GM21381 (cell line): ENCODE measurements at regions not wholly inside any gene's neighbourhood (a gene's known extent, or its start where the extent isn't known, plus 50 kb on each side); places are given as distances from the start of the nearest gene placed in this dataset.

Experiments used
- ATAC-seq: cut with Tn5 transposase; IDR thresholded peaks from one replicate; pipeline ENCODE4 v1.9.1; 2021; ENCODE audit warnings: mild to moderate bottlenecking, moderate library complexity; ENCODE audit not compliant: unreplicated experiment

DNA sequence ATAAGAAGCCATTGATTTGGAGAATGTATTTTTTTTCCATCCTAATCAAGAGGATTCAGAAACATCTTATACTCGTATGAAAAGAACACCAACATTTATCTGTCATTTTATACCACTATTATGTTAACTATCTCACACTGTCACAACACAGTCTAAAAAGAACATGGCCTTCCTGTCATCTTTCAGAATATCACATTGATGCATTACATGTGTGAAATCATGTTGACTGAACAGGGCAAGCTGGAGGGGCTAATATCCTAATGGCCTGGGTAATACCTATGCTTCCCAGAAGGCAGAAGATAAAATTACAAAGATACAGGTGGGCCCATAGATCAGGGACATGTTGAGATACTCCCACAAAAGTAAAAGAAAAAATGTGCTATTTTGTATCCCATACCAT, 611.7 kb downstream of the STIM2 start:
- ATAC-seq = no peak

DNA sequence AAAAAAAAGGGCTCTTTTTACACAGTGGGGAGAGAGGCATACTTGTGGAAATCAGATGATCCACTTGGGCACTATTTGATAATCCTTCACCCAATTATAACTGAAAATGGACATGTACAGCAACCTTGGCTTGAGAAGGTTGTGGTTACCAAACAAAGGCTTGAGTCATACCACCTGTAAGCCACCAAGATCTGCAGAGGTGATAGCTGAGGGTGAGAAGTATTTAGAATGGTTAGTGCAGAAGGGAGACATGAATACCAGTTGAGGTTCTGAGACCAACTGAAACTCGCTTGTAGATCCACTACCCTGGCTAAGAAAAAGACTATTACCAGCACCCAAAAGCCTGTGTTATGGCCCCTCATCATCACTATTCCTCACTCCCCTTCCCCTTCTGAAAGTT, 614.0 kb downstream of the STIM2 start:
- ATAC-seq = no peak

DNA sequence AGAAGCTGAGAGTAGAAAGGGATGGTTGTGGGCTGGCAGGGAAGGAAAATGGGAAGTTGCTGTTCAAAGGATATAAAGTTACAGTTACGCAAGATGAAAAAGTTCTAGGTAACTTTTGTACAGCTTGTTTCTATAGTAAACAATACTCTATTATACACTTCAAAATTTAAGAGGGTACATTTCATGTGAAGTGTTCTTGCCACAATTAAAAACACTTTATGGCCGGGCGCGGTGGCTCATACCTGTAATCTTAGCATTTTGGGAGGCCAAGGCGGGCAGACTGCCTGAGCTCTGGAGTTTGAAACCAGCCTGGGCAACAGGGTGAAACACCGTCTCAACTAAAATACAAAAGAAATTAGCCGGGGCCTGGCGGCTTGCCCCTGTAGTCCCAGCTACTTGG, 623.6 kb downstream of the STIM2 start:
- ATAC-seq = no peak

DNA sequence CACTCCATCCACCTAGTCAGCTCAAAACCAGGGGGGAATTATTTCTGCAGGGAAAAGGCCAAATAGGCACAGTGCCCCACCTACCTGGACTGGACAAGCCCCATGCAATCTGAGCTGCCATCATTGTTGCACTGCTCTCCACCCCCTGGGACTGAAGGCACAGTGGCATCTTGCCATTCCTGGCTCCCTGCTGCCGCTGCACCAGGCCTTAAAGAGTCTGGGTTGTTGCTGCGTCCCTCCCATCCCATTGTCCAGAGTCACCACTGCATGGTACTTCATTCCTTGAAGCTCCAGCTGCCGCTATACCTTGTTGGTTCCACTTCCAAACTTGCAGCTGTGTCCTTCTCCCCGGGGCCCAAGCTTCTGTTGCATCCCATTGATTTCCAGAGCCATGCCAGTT, 629.7 kb downstream of the STIM2 start:
- ATAC-seq = no peak

DNA sequence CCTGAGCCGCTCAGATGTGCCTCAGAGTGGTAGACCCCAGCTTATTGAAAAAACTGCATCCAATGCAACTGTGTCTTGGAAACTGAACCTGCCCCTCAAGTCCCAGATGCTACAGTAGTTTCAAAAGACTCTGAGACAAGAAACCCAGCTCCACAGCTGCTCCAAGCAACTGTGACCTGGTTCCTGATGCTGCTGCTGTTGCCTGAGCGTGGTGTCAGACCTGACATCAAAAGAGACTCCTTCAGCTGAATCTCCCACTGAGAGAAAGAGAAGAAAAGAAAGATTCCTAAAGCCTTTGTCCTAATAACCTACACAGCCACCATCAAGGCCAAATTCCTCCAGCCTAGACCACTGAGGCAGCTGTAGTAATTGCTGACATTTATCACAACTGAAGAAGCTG, 630.1 kb downstream of the STIM2 start:
- ATAC-seq = no peak

DNA sequence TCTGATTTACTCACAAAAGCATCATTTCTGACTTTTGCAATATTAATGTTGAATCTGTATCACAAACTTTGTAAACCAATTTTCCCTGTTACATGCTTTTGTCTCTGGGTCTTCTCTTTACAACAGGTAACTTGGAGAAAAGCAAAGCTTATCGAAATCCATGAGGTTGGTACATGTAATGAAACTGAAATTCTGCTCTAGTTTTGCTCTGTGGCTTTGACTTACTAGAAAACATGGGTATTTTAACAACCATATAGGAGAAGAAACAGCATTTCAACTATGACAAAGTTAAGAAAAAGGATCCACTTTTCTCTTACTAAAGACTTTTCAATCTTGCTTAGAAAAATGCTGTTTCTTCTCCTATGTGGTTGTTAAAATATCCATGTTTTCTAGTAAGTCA, 645.8 kb downstream of the STIM2 start:
- no peak for ATAC-seq

DNA sequence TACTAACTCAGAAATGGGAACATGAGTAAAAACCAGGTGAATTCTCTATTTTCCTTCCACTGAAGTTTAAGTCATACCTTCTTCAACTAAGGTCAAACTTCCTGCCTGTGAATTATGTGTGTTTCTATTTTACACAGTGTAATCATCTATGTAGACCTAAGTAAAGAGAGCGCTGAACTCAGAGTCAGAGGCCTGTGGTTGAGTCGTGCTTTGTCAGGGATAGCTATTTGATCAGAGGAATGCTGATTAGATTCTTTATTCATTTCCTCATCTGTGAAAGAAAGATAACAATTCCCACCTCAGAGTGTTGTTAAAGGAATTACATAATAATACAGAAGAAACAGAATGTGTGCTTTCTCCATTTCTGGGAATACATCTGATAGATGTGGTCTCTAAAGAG, 654.1 kb downstream of the STIM2 start:
- ATAC-seq = no peak

DNA sequence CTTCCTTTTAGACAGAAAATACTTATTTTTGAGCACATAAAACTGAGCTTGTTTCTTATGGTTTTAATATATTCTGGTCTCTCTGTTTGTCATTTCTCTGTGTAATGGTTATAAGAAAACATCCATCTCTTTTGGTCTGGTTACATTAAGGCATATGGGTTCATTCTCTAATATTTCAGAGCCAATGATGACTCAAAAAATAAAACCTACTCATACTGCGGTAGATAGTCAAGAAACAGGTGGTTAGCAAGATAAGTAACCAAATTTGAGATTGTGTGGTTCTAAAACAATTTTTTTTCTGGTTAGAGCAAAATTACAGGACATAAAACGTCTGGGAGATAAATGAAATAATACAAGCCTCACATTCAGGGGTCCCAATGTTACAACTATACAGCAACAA, 654.5 kb downstream of the STIM2 start:
- no peak for ATAC-seq

DNA sequence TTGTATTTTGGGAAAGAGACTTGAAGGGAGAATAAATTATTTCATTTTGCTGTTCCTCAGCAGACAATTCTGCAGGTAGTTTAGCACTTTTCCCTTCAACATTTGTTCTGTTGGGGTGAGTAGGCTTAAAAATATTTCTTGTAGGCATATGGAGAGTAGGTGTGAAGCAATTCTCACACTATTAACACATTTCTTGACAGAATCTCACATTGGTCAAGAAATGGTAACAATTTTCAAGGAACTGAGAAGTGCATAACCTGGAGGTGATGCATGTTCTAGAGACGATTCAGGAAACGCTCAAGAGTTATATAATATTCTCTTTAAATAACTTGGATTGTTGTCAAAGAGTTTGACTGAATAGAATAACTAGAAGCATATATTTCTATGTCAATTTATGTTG, 658.2 kb downstream of the STIM2 start:
- no peak for ATAC-seq

DNA sequence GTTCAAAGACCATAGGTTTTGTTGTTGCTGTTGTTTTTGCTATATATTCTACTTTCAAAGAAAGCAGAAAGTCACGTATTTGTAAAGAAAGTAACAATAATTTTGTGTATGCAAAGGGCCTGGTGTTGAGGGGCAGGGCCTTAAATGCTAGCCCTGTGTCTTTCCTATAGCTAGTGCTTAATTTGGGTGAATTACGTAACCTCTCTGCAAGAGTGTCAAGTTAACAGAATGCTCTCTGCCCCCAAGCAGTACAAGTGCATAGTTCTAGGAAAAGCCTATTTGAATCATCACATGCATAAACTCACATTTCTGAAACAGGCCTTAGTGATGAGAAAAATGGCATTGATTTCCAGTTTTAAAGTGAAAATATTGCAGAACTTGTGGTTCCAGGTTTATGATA, 663.6 kb downstream of the STIM2 start:
- no peak for ATAC-seq

DNA sequence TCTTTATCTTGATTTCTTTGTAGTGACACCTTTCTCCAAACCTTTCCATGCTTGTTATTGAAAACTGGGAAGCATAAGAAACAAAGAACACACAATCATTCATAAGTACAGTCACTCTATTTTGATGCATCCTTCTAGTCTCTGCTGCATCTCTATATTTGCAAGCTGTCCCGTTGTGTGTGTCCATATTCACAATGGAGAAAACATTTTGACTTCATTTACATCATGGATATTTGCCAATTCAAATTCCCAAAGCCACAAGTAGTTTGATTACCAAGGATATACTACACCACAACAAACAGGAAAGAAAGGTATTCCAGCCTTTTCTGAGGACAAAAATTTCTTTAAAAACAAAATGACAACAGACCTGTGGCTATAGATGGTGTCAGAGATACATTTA, 673.8 kb downstream of the STIM2 start:
- no peak for ATAC-seq

DNA sequence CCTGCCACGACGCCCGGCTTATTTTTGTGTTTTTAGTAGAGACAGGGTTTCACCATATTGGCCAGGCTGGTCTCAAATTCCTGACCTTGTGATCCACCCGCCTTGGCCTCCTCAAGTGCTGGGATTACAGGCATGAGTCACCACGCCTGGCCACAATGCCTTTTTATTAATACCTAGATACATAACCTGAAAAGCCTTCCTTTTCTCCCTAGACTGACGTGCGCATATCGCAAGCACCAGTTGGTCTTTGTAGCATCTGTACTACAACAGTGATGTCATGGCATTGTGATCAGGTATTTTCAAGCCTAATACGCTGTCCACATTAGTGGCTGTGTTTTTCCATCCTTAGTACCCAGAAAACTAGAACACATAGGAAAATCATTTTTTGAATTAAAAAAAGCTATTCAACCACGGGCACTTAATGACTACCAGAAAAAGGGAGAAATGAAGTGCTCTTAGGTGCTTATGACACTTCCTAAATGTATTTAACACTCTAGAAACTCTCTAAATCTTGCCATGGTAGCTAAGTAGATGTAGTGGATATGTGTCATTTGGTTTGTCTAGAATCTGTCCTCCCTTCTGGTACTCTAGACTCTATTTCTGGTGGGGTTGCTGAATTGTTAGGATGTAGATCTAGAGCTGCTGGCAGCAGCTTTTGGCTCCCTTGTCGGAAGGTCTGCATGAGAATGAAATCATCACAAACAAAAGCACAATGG, 707.8 kb downstream of the STIM2 start:
- ATAC-seq = no peak

DNA sequence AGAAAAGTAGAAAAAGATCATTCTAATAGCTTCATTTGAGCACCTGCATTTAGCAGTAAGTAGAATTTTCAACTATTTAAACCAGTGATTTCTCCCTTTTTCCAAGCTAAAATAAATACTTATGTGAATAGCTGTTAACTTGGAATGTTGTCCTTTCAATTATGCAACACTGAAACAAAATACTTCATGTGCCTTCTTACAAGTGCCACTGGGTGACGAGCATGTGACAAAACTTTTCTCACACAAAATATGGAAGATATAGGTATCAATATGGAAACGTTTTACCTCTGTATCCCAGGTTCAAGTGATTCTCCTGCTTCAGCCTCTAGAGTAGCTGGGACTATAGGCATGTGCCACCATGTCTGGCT, 708.3 kb downstream of the STIM2 start:
- no peak for ATAC-seq

DNA sequence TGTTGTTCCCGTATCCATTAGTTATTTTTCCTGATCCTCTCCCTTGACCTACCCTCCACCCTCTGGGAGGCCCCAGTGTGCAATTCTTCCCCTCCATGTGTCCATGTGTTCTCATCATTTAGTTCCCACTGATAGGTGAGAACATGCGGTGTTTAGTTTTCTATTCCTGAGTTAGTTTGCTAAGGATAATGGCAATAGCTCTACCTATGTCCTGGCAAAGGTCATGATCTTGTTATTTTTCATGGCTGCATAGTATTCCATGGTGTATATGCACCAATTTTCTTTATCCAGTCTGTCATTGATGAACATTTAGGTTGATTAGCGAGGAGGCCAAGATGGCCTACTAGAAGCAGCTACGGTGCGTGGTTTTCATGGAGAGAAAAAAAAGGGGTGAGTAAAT, 714.1 kb downstream of the STIM2 start:
- ATAC-seq = no peak

DNA sequence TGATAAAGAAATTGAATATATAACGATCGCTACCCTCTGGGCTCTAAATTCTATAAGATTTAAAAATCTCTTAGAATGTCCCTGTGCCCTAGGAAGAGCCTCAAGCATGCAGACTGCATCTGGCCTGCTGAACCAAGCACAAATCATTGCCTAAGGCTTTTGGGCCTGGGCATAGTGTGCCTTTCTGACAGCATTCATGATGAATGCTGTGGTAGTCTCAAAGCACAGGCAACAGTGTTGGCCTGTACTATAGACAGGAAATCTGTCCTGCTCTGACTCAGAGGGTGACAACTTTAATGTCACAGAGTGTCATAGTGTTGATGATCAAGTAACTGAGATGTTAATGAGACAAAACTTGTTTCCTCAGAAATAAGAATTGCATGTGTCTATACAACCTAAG, 717.3 kb downstream of the STIM2 start:
- ATAC-seq = no peak

DNA sequence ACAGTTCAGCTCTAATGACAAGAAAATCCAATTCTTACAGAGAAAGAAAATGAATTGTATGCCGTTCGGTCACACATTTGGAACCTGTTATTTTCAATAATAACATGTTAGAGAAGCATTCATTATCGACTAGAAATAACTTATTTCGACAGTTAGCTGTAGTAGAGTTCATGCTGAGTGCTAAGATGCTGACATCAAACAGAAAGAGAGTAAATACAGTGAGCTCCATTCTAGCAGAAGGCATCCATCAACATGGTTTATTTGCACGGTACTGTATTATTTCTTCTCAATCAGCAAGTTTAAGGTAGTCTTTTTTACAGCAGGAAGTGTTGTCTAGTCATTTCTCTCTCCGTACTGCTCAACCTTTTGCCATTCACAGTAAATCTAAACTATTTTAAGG, 732.1 kb downstream of the STIM2 start:
- no peak for ATAC-seq

DNA sequence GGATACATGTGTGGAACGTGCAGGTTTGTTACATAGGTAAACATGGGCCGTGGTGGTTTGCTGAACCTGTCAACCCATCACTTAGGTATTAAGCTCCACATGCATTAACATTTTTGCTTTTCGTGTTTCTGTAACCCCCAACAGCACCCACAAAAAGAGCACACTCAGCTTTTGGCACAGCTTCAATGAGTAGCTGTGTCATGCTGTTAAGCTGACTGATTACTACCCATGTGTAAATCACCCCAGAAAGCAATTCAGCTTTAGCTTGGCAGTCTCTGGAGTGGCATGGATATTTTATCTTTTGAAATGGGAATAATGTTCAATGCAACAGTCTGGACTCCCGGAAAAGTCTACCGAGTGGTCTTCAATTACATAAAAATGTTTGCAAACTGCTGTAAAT, 734.3 kb downstream of the STIM2 start:
- ATAC-seq = no peak

DNA sequence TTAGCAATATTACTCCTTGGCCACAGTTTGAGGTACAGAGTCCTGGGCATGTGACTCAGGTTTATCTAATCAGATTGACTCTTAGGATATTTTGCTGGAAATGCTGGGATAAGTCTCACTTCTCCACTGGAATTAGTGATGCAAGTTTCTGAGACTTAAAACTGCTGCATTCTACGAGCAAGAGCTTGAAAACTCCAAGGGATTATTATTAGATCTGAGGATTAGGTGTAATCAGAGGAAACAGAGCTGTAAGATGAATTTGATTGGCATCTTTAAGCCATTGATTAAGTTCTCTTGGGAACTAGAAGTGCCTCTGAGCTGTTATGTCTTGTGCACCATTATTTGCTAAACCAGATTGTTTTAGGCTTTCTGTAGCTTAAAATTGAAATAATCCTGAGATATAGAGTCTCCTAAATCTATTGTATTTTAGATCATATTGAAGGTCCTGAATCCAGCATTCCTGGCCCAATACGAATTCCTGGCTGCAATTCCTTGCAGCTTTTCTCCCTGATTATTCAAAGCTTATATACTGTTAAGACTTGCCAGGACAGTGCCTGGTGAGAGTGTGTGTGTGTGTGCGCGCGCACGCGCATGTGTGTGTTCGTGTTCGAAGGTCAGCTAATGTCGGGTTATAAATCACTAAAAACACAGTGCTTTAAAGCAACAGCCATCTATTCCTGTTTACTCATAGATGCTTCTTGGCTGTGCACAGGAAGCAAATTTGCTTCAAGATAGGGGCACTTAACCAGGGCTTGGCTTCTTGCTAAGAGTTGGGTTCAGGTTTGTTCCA, 735.1 kb downstream of the STIM2 start:
- no peak for ATAC-seq

DNA sequence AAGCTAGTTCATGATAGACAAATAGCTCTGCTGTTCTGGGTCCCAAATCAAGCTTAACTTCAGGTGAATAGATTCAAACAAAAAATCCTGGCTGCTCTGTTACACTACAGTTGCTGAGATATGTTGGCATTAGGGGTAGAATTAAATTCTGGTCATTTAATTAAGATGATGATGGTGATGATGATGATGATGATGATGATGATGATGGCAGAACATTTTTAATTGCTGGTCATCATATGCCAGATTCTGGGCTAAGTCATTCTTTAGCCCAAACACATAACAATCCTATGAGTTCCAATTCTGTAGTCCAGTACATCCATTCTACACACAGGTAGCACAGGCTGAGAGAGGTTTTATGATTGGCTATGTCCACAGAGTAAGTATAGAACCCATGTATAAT, 741.5 kb downstream of the STIM2 start:
- no peak for ATAC-seq

DNA sequence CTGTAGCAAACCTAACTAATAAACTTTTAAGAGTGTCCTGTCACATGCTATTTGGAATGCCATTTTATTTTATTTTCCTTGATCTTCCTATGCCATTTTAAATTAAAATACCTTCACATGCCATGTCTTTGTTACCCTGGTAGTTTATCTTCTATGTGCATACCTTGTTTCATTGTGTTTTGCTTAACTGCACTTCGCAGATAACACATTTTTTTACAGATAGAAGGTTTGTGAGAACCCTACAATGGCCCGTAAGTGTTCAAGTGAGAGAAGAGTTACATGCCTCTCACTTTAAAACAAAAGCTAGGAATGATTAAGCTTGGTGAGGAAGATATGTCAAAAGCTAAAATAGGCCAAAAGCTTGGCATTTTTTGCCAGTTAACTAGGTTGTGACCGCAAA, 744.1 kb downstream of the STIM2 start:
- ATAC-seq = no peak

DNA sequence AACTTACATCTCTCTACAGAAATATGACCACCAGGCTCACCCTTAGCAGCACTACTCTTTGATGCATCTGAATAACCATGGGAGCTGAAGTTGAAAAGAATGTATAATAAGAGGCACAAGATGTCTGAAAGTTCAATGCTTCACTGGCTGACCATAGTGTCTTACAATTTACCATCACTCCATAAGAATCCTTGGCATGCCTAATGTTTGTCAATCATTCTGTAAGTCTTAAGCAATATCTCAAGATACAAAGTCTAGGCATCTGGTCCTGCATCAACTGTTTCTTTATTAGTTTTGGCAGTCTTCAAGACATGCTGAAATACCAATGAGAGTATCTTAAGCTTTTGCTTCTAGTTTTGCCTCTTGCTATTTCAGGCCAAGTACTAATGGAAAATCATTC, 755.5 kb downstream of the STIM2 start:
- no peak for ATAC-seq

DNA sequence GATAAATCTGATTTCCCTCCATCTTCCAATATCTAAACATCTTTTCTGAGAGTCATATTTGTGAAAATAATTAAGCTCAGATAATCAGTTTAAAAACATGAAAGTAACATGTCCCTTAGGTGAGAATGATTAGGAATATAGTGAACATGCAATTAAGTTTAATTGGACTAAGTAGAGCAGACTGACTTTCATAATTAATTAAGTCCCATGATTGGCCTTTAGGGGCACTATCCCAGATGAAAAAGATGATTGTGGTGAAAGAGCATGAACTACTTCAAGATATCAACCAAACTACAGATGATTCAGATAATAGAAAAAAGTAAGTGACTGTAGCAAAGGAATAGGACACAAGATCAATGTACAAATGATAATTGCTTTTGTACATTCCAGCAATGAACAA, 758.8 kb downstream of the STIM2 start:
- ATAC-seq = no peak

DNA sequence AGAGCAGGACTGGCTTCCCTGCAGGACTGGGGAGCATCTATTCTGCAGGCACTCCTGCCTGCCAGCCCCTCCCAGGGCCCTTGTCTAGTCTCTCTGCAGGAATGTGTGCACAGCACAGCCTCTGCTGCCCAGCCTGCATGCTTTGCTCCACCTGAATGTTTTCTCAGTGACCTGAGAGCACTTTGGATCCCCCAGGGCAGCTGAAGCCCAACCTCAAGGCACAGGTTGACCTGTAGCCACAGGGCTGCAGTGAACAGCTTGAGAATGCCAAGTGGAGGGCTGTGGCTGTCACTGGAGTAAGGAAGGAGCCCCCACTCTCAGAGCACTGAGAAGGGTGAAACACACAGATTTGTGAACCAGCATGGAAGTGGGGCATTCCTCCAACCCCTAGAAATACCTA, 760.2 kb downstream of the STIM2 start:
- ATAC-seq = no peak
